A549 (cell line): ENCODE measurements at regions not wholly inside any gene's neighbourhood (a gene's known extent, or its start where the extent isn't known, plus 50 kb on each side); places are given as distances from the start of the nearest gene placed in this dataset.
A peak's percentile ranks its signal among the peaks of the same experiment; 100 is the strongest.

ENCODE experiments used
- ATAC-seq, 2 experiments: fragments of 200-7000 bp in 1 of 2; fragments of >200 bp in 1 of 2; cut with Nextera tagmentation in 1 of 2; cut with Tn5 transposase in 1 of 2; 3 replicates each; pipeline versions ENCODE4 v1.8.0 to v1.9.1; 2018 to 2020; ENCODE audit warnings: mild to moderate bottlenecking in 1 of 2, moderate library complexity in 1 of 2
- CTCF ChIA-PET: fragments of 300-600 bp; sonication (Branson Sonifier 250); formaldehyde crosslinking; extraction: SDS; loops from one replicate; lab custom pipeline; 2021; ENCODE audit warnings: antibody characterized with exemption, inconsistent platforms; lab: Yijun Ruan, JAX
- POLR2A ChIA-PET: fragments of 350-600 bp; formaldehyde crosslinking; extraction: SDS; loops from one replicate; lab custom pipeline; 2021; ENCODE audit warnings: antibody characterized with exemption, inconsistent platforms; lab: Yijun Ruan, JAX
- DNase-seq, 2 experiments: peaks; one replicate each; pipeline versions ENCODE4 v3.0.0 to v3.0.0-alpha.2; 2011 to 2016; ENCODE audit warnings: low read depth in 1 of 2, low spot score in 1 of 2
- FAIRE-seq: peaks from 2 replicates; lab custom pipeline; 2011; peaks lifted over from hg19 to GRCh38; lab: Jason Lieb, UNC
- H3K27ac ChIP-seq, 2 experiments: fragments of >200 bp; sonication (Bioruptor Twin); formaldehyde crosslinking; 3 replicates each; pipeline ENCODE4 v1.5.1; 2016 to 2017
- H3K4me1 ChIP-seq: fragments of >200 bp; sonication (Bioruptor Twin); formaldehyde crosslinking; 3 replicates; pipeline ENCODE4 v1.6.1; 2016
- H3K4me2 ChIP-seq: fragments of >200 bp; sonication (Bioruptor Twin); formaldehyde crosslinking; 3 replicates; pipeline ENCODE4 v1.6.1; 2016
- H3K4me3 ChIP-seq: fragments of >200 bp; sonication (Bioruptor Twin); formaldehyde crosslinking; 3 replicates; pipeline ENCODE4 v1.5.1; 2016
- H3K9me3 ChIP-seq: fragments of >200 bp; sonication (Bioruptor Twin); formaldehyde crosslinking; 3 replicates; pipeline ENCODE4 v1.6.1; 2016
- ATOH8 ChIP-seq: fragments of 250-450 bp; sonication (Bioruptor Pico); IDR thresholded peaks from 2 replicates; pipeline ENCODE4 v1.5.0; 2020; ENCODE audit warnings: low read depth, mild to moderate bottlenecking, moderate library complexity
- BCL3 ChIP-seq: fragments of >200 bp; sonication (Bioruptor Twin); formaldehyde crosslinking; IDR thresholded peaks from 3 replicates; pipeline ENCODE4 v1.6.1; 2016
- BHLHE40 ChIP-seq: IDR thresholded peaks from 2 replicates; pipeline ENCODE4 v1.6.1; 2012; ENCODE audit warnings: low read depth, low read length, inconsistent platforms
- CBX8 ChIP-seq: fragments of 200-600 bp; sonication (generic); IDR thresholded peaks from 2 replicates; pipeline ENCODE4 v1.6.1; 2016
- E2F6 ChIP-seq: IDR thresholded peaks from 2 replicates; pipeline ENCODE4 v1.6.1; 2012; ENCODE audit warnings: low read depth, borderline replicate concordance
- EHF ChIP-seq: fragments of 250-450 bp; sonication (Bioruptor Pico); IDR thresholded peaks from 2 replicates; pipeline ENCODE4 v1.5.0; 2020; ENCODE audit warnings: mild to moderate bottlenecking
- EHMT2 ChIP-seq: fragments of 200-600 bp; sonication (generic); IDR thresholded peaks from 2 replicates; pipeline ENCODE4 v1.6.1; 2016; ENCODE audit warnings: antibody characterized with exemption, low read depth, mild to moderate bottlenecking, moderate library complexity
- EP300 ChIP-seq, 2 experiments: fragments of >200 bp; sonication (Bioruptor Twin); formaldehyde crosslinking; IDR thresholded peaks; 2 replicates in 1 of 2; 3 replicates in 1 of 2; pipeline ENCODE4 v1.6.1; 2016 to 2017
- HDAC2 ChIP-seq: fragments of 200-600 bp; sonication (generic); IDR thresholded peaks from 2 replicates; pipeline ENCODE4 v1.6.1; 2016
- HES2 ChIP-seq: fragments of >200 bp; sonication (Bioruptor Twin); formaldehyde crosslinking; IDR thresholded peaks from 2 replicates; pipeline ENCODE4 v1.6.1; 2016
- HMGXB4 ChIP-seq: fragments of 250-450 bp; sonication (Bioruptor Pico); IDR thresholded peaks from 2 replicates; pipeline ENCODE4 v1.5.0; 2021; ENCODE audit warnings: mild to moderate bottlenecking, moderate library complexity, borderline replicate concordance
- HOXA7 ChIP-seq: fragments of 250-450 bp; sonication (Bioruptor Pico); IDR thresholded peaks from 2 replicates; pipeline ENCODE4 v1.5.0; 2020; ENCODE audit warnings: mild to moderate bottlenecking, moderate library complexity
- HOXB13 ChIP-seq: fragments of 250-450 bp; sonication (Bioruptor Pico); IDR thresholded peaks from 2 replicates; pipeline ENCODE4 v1.5.0; 2020; ENCODE audit warnings: low read depth, mild to moderate bottlenecking, moderate library complexity
- HOXB5 ChIP-seq: fragments of 250-450 bp; sonication (Bioruptor Pico); IDR thresholded peaks from 2 replicates; pipeline ENCODE4 v1.5.0; 2020; ENCODE audit warnings: mild to moderate bottlenecking, moderate library complexity
- JUNB ChIP-seq: fragments of >200 bp; sonication (Bioruptor Twin); formaldehyde crosslinking; IDR thresholded peaks from 2 replicates; pipeline ENCODE4 v1.6.1; 2016
- MAFK ChIP-seq: fragments of 450-650 bp; IDR thresholded peaks from 2 replicates; pipeline ENCODE4 v1.6.1; 2014; ENCODE audit not compliant: partially characterized antibody
- MAX ChIP-seq: IDR thresholded peaks from 2 replicates; pipeline ENCODE4 v1.6.1; 2012
- MYC ChIP-seq: IDR thresholded peaks from 2 replicates; pipeline ENCODE4 v1.6.1; 2012; ENCODE audit warnings: mild to moderate bottlenecking, inconsistent platforms, low read length, improper control_type of control experiment, borderline replicate concordance
- NFE2L2 ChIP-seq: fragments of 150-350 bp; conservative IDR thresholded peaks from 2 replicates; pipeline ENCODE4 v1.6.1; 2014; ENCODE audit warnings: low read length
- POLR2A ChIP-seq: IDR thresholded peaks from 2 replicates; pipeline ENCODE4 v1.6.1; 2012; ENCODE audit warnings: mild to moderate bottlenecking, low read length
- RARB ChIP-seq: fragments of 250-450 bp; sonication (Bioruptor Pico); IDR thresholded peaks from 2 replicates; pipeline ENCODE4 v1.8.0; 2021; ENCODE audit warnings: mild to moderate bottlenecking, moderate library complexity
- RCOR1 ChIP-seq: fragments of 150-350 bp; IDR thresholded peaks from 2 replicates; pipeline ENCODE4 v1.6.1; 2014; ENCODE audit warnings: antibody characterized with exemption, low read length, low read depth
- TFCP2L1 ChIP-seq: fragments of 250-450 bp; sonication (Bioruptor Pico); IDR thresholded peaks from 2 replicates; pipeline ENCODE4 v1.5.0; 2021; ENCODE audit warnings: mild to moderate bottlenecking
- USF2 ChIP-seq: fragments of 450-650 bp; IDR thresholded peaks from 2 replicates; pipeline ENCODE4 v1.6.1; 2014; ENCODE audit warnings: antibody characterized with exemption
- ZSCAN20 ChIP-seq: fragments of 250-450 bp; sonication (Bioruptor Pico); IDR thresholded peaks from 2 replicates; pipeline ENCODE4 v1.8.0; 2022; ENCODE audit warnings: mild to moderate bottlenecking, moderate library complexity
- WGBS: methylation state at CpG from one replicate; pipeline ENCODE4 v1.1.6; 2017; ENCODE audit errors: missing lambda C conversion rate; 5-methylcytosine and 5-hydroxymethylcytosine counted together

- TF ChIP-seq USF2 (no peak), ZSCAN20 (CRISPR knock-in tag) (no peak), EHF (CRISPR knock-in tag) (no peak), MAFK (no peak), EHMT2 (no peak), BHLHE40 (no peak), HDAC2 (no peak), HOXB5 (no peak), HMGXB4 (CRISPR knock-in tag) (no peak), EP300 (IDR thresholded peaks at IDR 0.05) (no peak), MAX (no peak)
These were observed 108.0 kb upstream of the CIBAR2 start (continued) for GRCh38 chr16:85220125-85220839.

GRCh38 chr16:85220964-85221731 lies 108.9 kb upstream of the CIBAR2 start:
- Histone ChIP-seq H3K4me2 (no peak overlapping the region), H3K4me1 (peaks cover 7% of the 10 kb centered on the region; the same call in 1 of the 3 replicates), H3K9me3 (no peaks in the 10 kb centered on the region), H3K4me3 (no peak overlapping the region), H3K27ac (peak overlapping the region in 1 of 2 experiments; percentile 57; a peak in 1 of 6 replicates)
- POLR2A ChIA-PET, result no interaction called here
- TF ChIP-seq CBX8 (no peak), TFCP2L1 (no peak), BCL3 (no peak), NFE2L2 (no peak), E2F6 (no peak), RARB (no peak), MYC (no peak), POLR2A (no peak), RCOR1 (no peak), HES2 (no peak), ATOH8 (no peak), HOXB13 (CRISPR knock-in tag) (no peak), HOXA7 (CRISPR knock-in tag) (no peak), JUNB (no peak)
- 93% methylated on average over 18 of the region's 27 CpGs for WGBS
- no peak for FAIRE-seq
- ATAC-seq, result no peak; a peak in 1 of 6 replicates
- CTCF ChIA-PET, result no interaction called here
- DNase-seq, result no peak
